SU-DHL-6 (cell line): ENCODE measurements at regions not wholly inside any gene's neighbourhood (a gene's known extent, or its start where the extent isn't known, plus 50 kb on each side); places are given as distances from the start of the nearest gene placed in this dataset.

ENCODE experiments used
- H2AFZ ChIP-seq: fragments of 200-600 bp; sonication (generic); 2 replicates; pipeline ENCODE4 v1.6.1; 2014; ENCODE audit warnings: low read depth, mild to moderate bottlenecking, moderate library complexity, mixed read lengths, antibody characterized with exemption, low read length; ENCODE audit not compliant: severe bottlenecking
- H3F3A ChIP-seq: fragments of 200-600 bp; shearing (Covaris generic); 2 replicates; pipeline ENCODE4 v1.6.0; 2016; ENCODE audit warnings: antibody characterized with exemption, mild to moderate bottlenecking; ENCODE audit not compliant: insufficient read depth
- H3K27ac ChIP-seq: fragments of 200-600 bp; sonication (generic); 2 replicates; pipeline ENCODE4 v1.5.1; 2016; ENCODE audit warnings: low read depth, mild to moderate bottlenecking, low read length, moderate library complexity, mixed read lengths
- H3K27me3 ChIP-seq: fragments of 200-600 bp; sonication (generic), shearing (Covaris generic); 2 replicates; pipeline ENCODE4 v1.6.0; 2014; ENCODE audit warnings: mild to moderate bottlenecking, low read length
- H3K36me3 ChIP-seq: fragments of 200-600 bp; sonication (generic); 2 replicates; pipeline ENCODE4 v1.6.1; 2014; ENCODE audit warnings: mild to moderate bottlenecking, low read length, mixed read lengths
- H3K4me2 ChIP-seq: fragments of 300-600, 200-600 bp; shearing (Covaris generic), sonication (generic); 2 replicates; pipeline ENCODE4 v1.6.0; 2014; ENCODE audit warnings: low read length, low read depth, mild to moderate bottlenecking; ENCODE audit not compliant: poor library complexity, severe bottlenecking
- H3K4me3 ChIP-seq: fragments of 200-600 bp; sonication (generic); 2 replicates; pipeline ENCODE4 v1.5.1; 2014; ENCODE audit warnings: antibody characterized with exemption, low read length, mild to moderate bottlenecking, mixed read lengths; ENCODE audit not compliant: insufficient read depth, poor library complexity, severe bottlenecking
- H3K79me2 ChIP-seq: fragments of 200-600 bp; sonication (generic); 2 replicates; pipeline ENCODE4 v1.6.1; 2014; ENCODE audit warnings: mild to moderate bottlenecking, low read length, moderate library complexity; ENCODE audit not compliant: insufficient read depth
- H3K9ac ChIP-seq: fragments of 200-600 bp; sonication (generic); 2 replicates; pipeline ENCODE4 v1.7.0; 2014; ENCODE audit warnings: mild to moderate bottlenecking, low read length
- H3K9me2 ChIP-seq: fragments of 200-600 bp; sonication (generic); replicated peaks from 2 replicates; pipeline ENCODE4 v1.6.1; 2014; ENCODE audit warnings: low read length; ENCODE audit not compliant: insufficient read depth
- H3K9me3 ChIP-seq: fragments of 200-600 bp; sonication (generic); 2 replicates; pipeline ENCODE4 v1.6.1; 2014; ENCODE audit warnings: low read length, mixed read lengths; ENCODE audit not compliant: insufficient read depth
- H4K20me1 ChIP-seq: fragments of 200-600 bp; sonication (generic); 2 replicates; pipeline ENCODE4 v1.6.1; 2014; ENCODE audit warnings: low read depth, mild to moderate bottlenecking, antibody characterized with exemption, low read length, moderate library complexity, mixed read lengths
- EZH2phosphoT487 ChIP-seq: fragments of 200-600 bp; sonication (generic), shearing (Covaris generic); conservative IDR thresholded peaks from 2 replicates; pipeline ENCODE4 v1.6.1; 2018; ENCODE audit warnings: mild to moderate bottlenecking, antibody characterized with exemption, low read length, moderate library complexity, mixed read lengths
- TF ChIP-seq, protein P1 (sequence below): fragments of 200-600 bp; sonication (generic); IDR thresholded peaks from one replicate; pipeline ENCODE4 v1.5.1; 2017; ENCODE audit warnings: antibody characterized with exemption, mild to moderate bottlenecking, low read length, moderate library complexity; ENCODE audit not compliant: insufficient read depth, poor library complexity, severe bottlenecking

DNA sequence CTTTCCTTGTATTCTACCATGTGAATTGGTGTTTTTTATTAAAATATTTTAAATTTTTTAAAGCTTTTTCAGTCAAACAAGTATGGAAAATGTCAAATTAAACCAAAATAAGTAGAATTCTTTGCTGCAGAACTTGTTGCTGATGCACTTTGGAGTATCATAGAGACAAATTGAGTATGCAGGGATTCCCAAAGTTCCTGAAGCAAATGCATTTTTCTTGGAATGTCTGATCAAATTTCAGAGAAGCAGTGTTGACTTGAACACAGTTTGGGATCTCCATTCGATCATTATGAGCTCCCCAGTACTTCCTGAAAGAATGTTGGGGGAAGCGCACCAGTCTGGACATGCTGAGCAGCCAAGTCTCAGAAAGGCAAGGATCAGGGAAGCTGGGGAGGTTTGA, 517.8 kb upstream of the CFAP20DC start:
- no peaks in the 10 kb centered on the region for H3K27me3 ChIP-seq

DNA sequence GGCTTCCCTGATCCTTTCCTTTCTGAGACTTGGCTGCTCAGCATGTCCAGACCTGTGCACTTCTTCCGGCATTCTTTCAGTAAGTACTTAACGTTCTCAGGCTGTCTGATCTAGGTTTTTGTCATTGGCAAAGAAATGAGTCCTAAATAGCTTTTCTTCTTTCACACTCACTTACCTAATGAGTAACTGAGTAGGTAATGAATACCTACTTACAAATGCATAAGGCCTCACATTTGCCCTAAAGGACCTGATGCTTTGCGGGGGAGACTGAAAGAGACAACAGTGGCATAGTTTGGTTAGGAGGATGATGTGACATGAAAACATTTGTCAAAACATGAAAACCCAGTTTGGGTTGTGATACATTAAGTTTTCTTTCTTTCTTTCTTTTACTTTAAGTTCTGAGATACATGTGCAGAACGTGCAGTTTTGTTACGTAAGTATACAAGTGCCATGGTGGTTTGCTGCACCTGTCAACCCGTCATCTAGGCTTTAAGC, 516.7 kb upstream of the CFAP20DC start:
- Histone ChIP-seq H3K4me2 (no peak overlapping the region), H4K20me1 (no peaks in the 10 kb centered on the region), H3K9me2 (no peaks in the 10 kb centered on the region), H3K9me3 (no peaks in the 10 kb centered on the region), H3K27ac (no peak overlapping the region), H3K4me3 (no peak overlapping the region), H3K9ac (no peak overlapping the region), H3K27me3 (no peaks in the 10 kb centered on the region), H3F3A (no peaks in the 10 kb centered on the region), H2AFZ (no peak overlapping the region), H3K79me2 (no peaks in the 10 kb centered on the region), H3K36me3 (no peaks in the 10 kb centered on the region)
- TF ChIP-seq, protein P1, sequence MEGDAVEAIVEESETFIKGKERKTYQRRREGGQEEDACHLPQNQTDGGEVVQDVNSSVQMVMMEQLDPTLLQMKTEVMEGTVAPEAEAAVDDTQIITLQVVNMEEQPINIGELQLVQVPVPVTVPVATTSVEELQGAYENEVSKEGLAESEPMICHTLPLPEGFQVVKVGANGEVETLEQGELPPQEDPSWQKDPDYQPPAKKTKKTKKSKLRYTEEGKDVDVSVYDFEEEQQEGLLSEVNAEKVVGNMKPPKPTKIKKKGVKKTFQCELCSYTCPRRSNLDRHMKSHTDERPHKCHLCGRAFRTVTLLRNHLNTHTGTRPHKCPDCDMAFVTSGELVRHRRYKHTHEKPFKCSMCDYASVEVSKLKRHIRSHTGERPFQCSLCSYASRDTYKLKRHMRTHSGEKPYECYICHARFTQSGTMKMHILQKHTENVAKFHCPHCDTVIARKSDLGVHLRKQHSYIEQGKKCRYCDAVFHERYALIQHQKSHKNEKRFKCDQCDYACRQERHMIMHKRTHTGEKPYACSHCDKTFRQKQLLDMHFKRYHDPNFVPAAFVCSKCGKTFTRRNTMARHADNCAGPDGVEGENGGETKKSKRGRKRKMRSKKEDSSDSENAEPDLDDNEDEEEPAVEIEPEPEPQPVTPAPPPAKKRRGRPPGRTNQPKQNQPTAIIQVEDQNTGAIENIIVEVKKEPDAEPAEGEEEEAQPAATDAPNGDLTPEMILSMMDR: no peak
- no peak for TF ChIP-seq EZH2phosphoT487

More for the DNA sequence above, 517.8 kb upstream of the CFAP20DC start:
- Histone ChIP-seq H3K9ac (no peak overlapping the region), H2AFZ (no peak overlapping the region), H3K4me2 (no peak overlapping the region), H3K36me3 (no peaks in the 10 kb centered on the region), H3K9me3 (no peaks in the 10 kb centered on the region), H3K27ac (no peak overlapping the region), H4K20me1 (no peaks in the 10 kb centered on the region), H3K79me2 (no peaks in the 10 kb centered on the region), H3F3A (no peaks in the 10 kb centered on the region), H3K9me2 (no peaks in the 10 kb centered on the region), H3K4me3 (no peak overlapping the region)
- TF ChIP-seq, protein P1: no peak
- no peak for TF ChIP-seq EZH2phosphoT487

DNA sequence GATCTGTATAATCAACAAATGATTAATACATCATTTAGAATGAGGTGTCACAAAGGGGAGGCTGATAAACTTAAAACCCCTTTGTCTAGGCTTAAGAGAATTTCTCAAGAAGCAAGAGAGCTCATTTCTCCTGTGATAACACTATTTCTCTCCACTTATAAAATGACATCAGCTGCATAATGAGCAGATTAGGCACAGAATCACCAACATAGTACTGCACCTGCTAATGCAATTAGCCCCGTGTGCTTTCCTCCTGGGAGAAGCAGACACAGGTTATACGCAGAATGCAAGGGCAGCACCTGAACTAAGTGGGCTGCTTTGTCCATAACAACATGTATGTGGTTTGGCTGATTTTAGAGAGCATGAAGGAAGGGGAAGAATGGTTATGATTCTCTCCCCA, 515.3 kb upstream of the CFAP20DC start:
- Histone ChIP-seq H3K9ac (no peak overlapping the region), H3K9me3 (no peaks in the 10 kb centered on the region), H3K79me2 (no peaks in the 10 kb centered on the region), H3K36me3 (no peaks in the 10 kb centered on the region), H3K4me3 (no peak overlapping the region), H3K27ac (no peak overlapping the region), H3K4me2 (no peak overlapping the region), H3K27me3 (no peaks in the 10 kb centered on the region), H2AFZ (no peak overlapping the region), H3F3A (no peaks in the 10 kb centered on the region), H3K9me2 (no peaks in the 10 kb centered on the region), H4K20me1 (no peaks in the 10 kb centered on the region)
- TF ChIP-seq EZH2phosphoT487: no peak
- TF ChIP-seq, protein P1: no peak

DNA sequence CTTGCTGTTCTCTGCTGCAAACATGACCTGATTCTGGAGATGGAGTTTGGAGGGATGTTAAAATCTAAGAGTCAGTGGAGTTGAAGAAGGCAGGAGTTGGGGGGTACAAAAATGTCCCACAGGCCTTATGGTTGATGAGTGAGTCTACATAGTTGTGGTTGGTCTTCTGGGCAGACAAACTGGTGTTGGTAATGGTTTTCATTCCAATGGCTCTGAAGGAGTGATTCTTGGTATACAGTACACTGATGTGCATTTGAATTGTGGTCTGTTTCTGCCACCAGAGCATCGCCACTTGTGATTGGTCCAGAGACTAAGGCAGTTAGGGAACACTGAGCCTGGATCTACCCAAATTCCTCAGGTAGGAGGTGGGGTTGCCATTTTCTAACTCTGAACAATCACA, 514.1 kb upstream of the CFAP20DC start:
- no peaks in the 10 kb centered on the region for H3K36me3 ChIP-seq
- no peak overlapping the region for H3K9ac ChIP-seq
- no peaks in the 10 kb centered on the region for H3K27me3 ChIP-seq
- H4K20me1 ChIP-seq: no peaks in the 10 kb centered on the region
- no peaks in the 10 kb centered on the region for H3K9me2 ChIP-seq
- no peaks in the 10 kb centered on the region for H3K9me3 ChIP-seq
- H3F3A ChIP-seq: no peaks in the 10 kb centered on the region
- H3K4me2 ChIP-seq: no peak overlapping the region
- no peak overlapping the region for H3K4me3 ChIP-seq
- H2AFZ ChIP-seq: no peak overlapping the region
- no peak for TF ChIP-seq EZH2phosphoT487
- TF ChIP-seq, protein P1: no peak
- no peaks in the 10 kb centered on the region for H3K79me2 ChIP-seq
- no peak overlapping the region for H3K27ac ChIP-seq
